Small intestine (tissue), 7 donors: ENCODE measurements at regions not wholly inside any gene's neighbourhood (a gene's known extent, or its start where the extent isn't known, plus 50 kb on each side); places are given as distances from the start of the nearest gene placed in this dataset.

Source experiments
- DNase-seq, 2 donors: peaks; one replicate each; pipeline versions ENCODE4 v3.0.0 to v3.0.0-alpha.2; 2013
- FAIRE-seq: peaks from 2 replicates; lab custom pipeline; 2012; peaks lifted over from hg19 to GRCh38; lab: Jason Lieb, UNC
- H3K27ac ChIP-seq, 3 donors: one replicate each; pipeline ENCODE4 v1.5.1; 2013; ENCODE audit warnings: low read length in 2 of 3, mild to moderate bottlenecking in 2 of 3, control low read depth in 1 of 3, inconsistent platforms in 1 of 3, low read depth in 1 of 3, moderate library complexity in 1 of 3
- H3K27me3 ChIP-seq, 3 donors: one replicate each; pipeline ENCODE4 v1.6.1; 2013; ENCODE audit warnings: low read length in 3 of 3, inconsistent platforms in 1 of 3; ENCODE audit not compliant: control insufficient read depth in 3 of 3, insufficient read depth in 3 of 3
- H3K36me3 ChIP-seq, 3 donors: one replicate each; pipeline ENCODE4 v1.6.1; 2013; ENCODE audit warnings: low read length in 3 of 3, inconsistent platforms in 1 of 3, low read depth in 1 of 3, mild to moderate bottlenecking in 1 of 3, moderate library complexity in 1 of 3; ENCODE audit not compliant: control insufficient read depth in 3 of 3, insufficient read depth in 2 of 3
- H3K4me1 ChIP-seq, 3 donors: one replicate each; pipeline ENCODE4 v1.6.1; 2013; ENCODE audit warnings: low read length in 2 of 3, inconsistent platforms in 1 of 3, low read depth in 1 of 3, mild to moderate bottlenecking in 1 of 3, moderate library complexity in 1 of 3; ENCODE audit not compliant: control insufficient read depth in 3 of 3, insufficient read depth in 2 of 3
- H3K4me3 ChIP-seq, 3 donors: one replicate each; pipeline ENCODE4 v1.5.1; 2013; ENCODE audit warnings: low read length in 3 of 3, control low read depth in 1 of 3, inconsistent platforms in 1 of 3, low read depth in 1 of 3, mild to moderate bottlenecking in 1 of 3, moderate library complexity in 1 of 3
- H3K9me3 ChIP-seq, 2 donors: one replicate each; pipeline ENCODE4 v1.6.1; 2013; ENCODE audit warnings: low read depth in 1 of 2, low read length in 1 of 2; ENCODE audit not compliant: control insufficient read depth in 2 of 2, insufficient read depth in 1 of 2
- WGBS, 3 donors: extraction: QIAGEN DNeasy Blood & Tissue Kit; methylation state at CpG; one replicate each; pipeline ENCODE4 v1.1.7; 2013; 5-methylcytosine and 5-hydroxymethylcytosine counted together
- donor health status: healthy with polysubstance abuse.
- donor health status: control.
- donor health status: control.
- donor health status: Bipolar disorder and iron deficiency.
- donor health status: healthy.

- FAIRE-seq, result no peak
- no peaks in the 10 kb centered on the region for H3K36me3 ChIP-seq
- WGBS, 3 donors, result 51 to 61% (median 56%) methylated on average over 2 of the region's 2 CpGs
- H3K4me3 ChIP-seq, result no peak overlapping the region
- DNase-seq, result peak in 1 of 2 donors; percentile 18
- no peaks in the 10 kb centered on the region for H3K4me1 ChIP-seq
- no peak overlapping the region for H3K27ac ChIP-seq
- no peaks in the 10 kb centered on the region for H3K27me3 ChIP-seq
- H3K9me3 ChIP-seq, result no peaks in the 10 kb centered on the region
Measured at GRCh38 chr9:75448281-75448680, 360.0 kb downstream of the OSTF1 start.

GRCh38 chr9:75448955-75449354, 360.6 kb downstream of the OSTF1 start:
- FAIRE-seq (no peak), DNase-seq (no peak)
- H3K9me3 ChIP-seq, result no peaks in the 10 kb centered on the region
- H3K27me3 ChIP-seq, result no peaks in the 10 kb centered on the region
- 86 to 88% (median 88%) methylated on average over 2 of the region's 2 CpGs for WGBS, 3 donors
- no peak overlapping the region for H3K4me3 ChIP-seq
- H3K27ac ChIP-seq, result no peak overlapping the region
- no peaks in the 10 kb centered on the region for H3K36me3 ChIP-seq
- H3K4me1 ChIP-seq, result peaks cover 0 to 1% (median 0%) of the 10 kb centered on the region in 3 donors

- Histone ChIP-seq H3K4me3 (no peak overlapping the region), H3K27me3 (no peaks in the 10 kb centered on the region)
- DNase-seq, result no peak
Measured at GRCh38 chr9:75451045-75451444, 362.7 kb downstream of the OSTF1 start.

GRCh38 chr9:75451505-75451904, 363.2 kb downstream of the OSTF1 start:
- H3K36me3 ChIP-seq, result no peaks in the 10 kb centered on the region
- DNase-seq, result peak in 1 of 2 donors; percentile 18
- H3K27me3 ChIP-seq, result no peaks in the 10 kb centered on the region
- H3K4me3 ChIP-seq, result no peak overlapping the region
- no peak overlapping the region for H3K27ac ChIP-seq
- FAIRE-seq, result no peak
- no peaks in the 10 kb centered on the region for H3K9me3 ChIP-seq
- peaks cover 0 to 13% (median 8%) of the 10 kb centered on the region in 3 donors for H3K4me1 ChIP-seq

More at GRCh38 chr9:75451045-75451444, 362.7 kb downstream of the OSTF1 start:
- Histone ChIP-seq H3K4me1 (peaks cover 0 to 13% (median 8%) of the 10 kb centered on the region in 3 donors), H3K9me3 (no peaks in the 10 kb centered on the region), H3K36me3 (no peaks in the 10 kb centered on the region), H3K27ac (no peak overlapping the region)
- no peak for FAIRE-seq
- WGBS, 3 donors, result 62 to 66% (median 66%) methylated on average over 4 of the region's 4 CpGs

- no peaks in the 10 kb centered on the region for H3K9me3 ChIP-seq
- no peak overlapping the region for H3K27ac ChIP-seq
- WGBS, 3 donors, result 75 to 83% (median 80%) methylated on average over 2 of the region's 2 CpGs
- no peaks in the 10 kb centered on the region for H3K36me3 ChIP-seq
- no peak for FAIRE-seq
- H3K4me1 ChIP-seq, result peaks cover 0 to 13% (median 8%) of the 10 kb centered on the region in 3 donors
- no peak overlapping the region for H3K4me3 ChIP-seq
- no peak for DNase-seq
- H3K27me3 ChIP-seq, result no peaks in the 10 kb centered on the region
Measured at GRCh38 chr9:75452512-75452911, 364.2 kb downstream of the OSTF1 start.

- Histone ChIP-seq H3K27me3 (no peaks in the 10 kb centered on the region), H3K4me3 (no peak overlapping the region), H3K27ac (no peak overlapping the region), H3K9me3 (no peaks in the 10 kb centered on the region), H3K4me1 (peaks cover 0 to 13% (median 8%) of the 10 kb centered on the region in 3 donors), H3K36me3 (no peaks in the 10 kb centered on the region)
- peak; percentile 37 to 46 for DNase-seq
- 35 to 60% (median 50%) methylated on average over 2 of the region's 2 CpGs for WGBS, 3 donors
- FAIRE-seq, result no peak
Measured at GRCh38 chr9:75454043-75454442, 365.7 kb downstream of the OSTF1 start.

GRCh38 chr9:75454891-75455290, 366.6 kb downstream of the OSTF1 start:
- 22 to 69% (median 40%) methylated on average over 2 of the region's 2 CpGs for WGBS, 3 donors

GRCh38 chr9:75455444-75455921, 367.2 kb downstream of the OSTF1 start:
- FAIRE-seq, result no peak
- peak; percentile 49 to 73 for DNase-seq
- Histone ChIP-seq H3K4me1 (peaks cover 0 to 13% (median 8%) of the 10 kb centered on the region in 3 donors), H3K4me3 (no peak overlapping the region), H3K9me3 (no peaks in the 10 kb centered on the region), H3K36me3 (no peaks in the 10 kb centered on the region), H3K27ac (no peak overlapping the region), H3K27me3 (no peaks in the 10 kb centered on the region)
- WGBS, 3 donors, result 13 to 20% (median 18%) methylated on average over 1 of the region's 1 CpG

More at GRCh38 chr9:75454891-75455290, 366.6 kb downstream of the OSTF1 start:
- Histone ChIP-seq H3K27me3 (no peaks in the 10 kb centered on the region), H3K36me3 (no peaks in the 10 kb centered on the region), H3K4me3 (no peak overlapping the region), H3K4me1 (peaks cover 0 to 13% (median 8%) of the 10 kb centered on the region in 3 donors), H3K9me3 (no peaks in the 10 kb centered on the region), H3K27ac (no peak overlapping the region)
- DNase-seq (peak in 1 of 2 donors; percentile 66), FAIRE-seq (no peak)

- Histone ChIP-seq H3K36me3 (no peaks in the 10 kb centered on the region), H3K4me3 (no peak overlapping the region), H3K27ac (no peak overlapping the region), H3K27me3 (no peaks in the 10 kb centered on the region), H3K9me3 (no peaks in the 10 kb centered on the region), H3K4me1 (peaks cover 0 to 13% (median 8%) of the 10 kb centered on the region in 3 donors)
- DNase-seq, result no peak
- no peak for FAIRE-seq
Measured at GRCh38 chr9:75456698-75457097, 368.4 kb downstream of the OSTF1 start.
